ENCODE measurements at regions not wholly inside any gene's neighbourhood (a gene's known extent, or its start where the extent isn't known, plus 50 kb on each side); places are given as distances from the start of the nearest gene placed in this dataset.

- TF ChIP-seq CTCF (IDR thresholded peaks at IDR 0.05; ENCODE audit: low read length): no peak
- TF ChIP-seq EZH2 (IDR thresholded peaks at IDR 0.05; ENCODE audit: borderline replicate concordance, low read length): no peak
Observed at GRCh38 chr6:139641376-139641775, 266.9 kb upstream of the CITED2 start.
